HL-60 (cell line): ENCODE measurements at regions not wholly inside any gene's neighbourhood (a gene's known extent, or its start where the extent isn't known, plus 50 kb on each side); places are given as distances from the start of the nearest gene placed in this dataset.

Experiments
- CTCF ChIP-seq: IDR thresholded peaks from one replicate; pipeline ENCODE4 v1.5.1; 2011; ENCODE audit warnings: low read length, control low read depth, inconsistent platforms; ENCODE audit not compliant: insufficient read depth
- POLR2AphosphoS5 ChIP-seq: IDR thresholded peaks from 2 replicates; pipeline ENCODE4 v1.6.1; 2012; ENCODE audit warnings: low read depth

- no peak for TF ChIP-seq POLR2AphosphoS5
- no peak for TF ChIP-seq CTCF
Observed at GRCh38 chr1:87263281-87263680, 65.4 kb upstream of the LMO4 start.
